Glomerular endothelial cell (primary cell): ENCODE measurements at regions not wholly inside any gene's neighbourhood (a gene's known extent, or its start where the extent isn't known, plus 50 kb on each side); places are given as distances from the start of the nearest gene placed in this dataset.

Experiments used
- DNase-seq: peaks from one replicate; pipeline ENCODE4 v3.0.0-alpha.2; 2011; ENCODE audit warnings: low read depth, low spot score; ENCODE audit errors: extremely low read depth

GRCh38 chr19:31693933-31694269 lies 344.7 kb upstream of the TSHZ3 start:
- no peak for DNase-seq

- DNase-seq: no peak
These were observed 345.5 kb upstream of the TSHZ3 start for GRCh38 chr19:31694761-31695160.

- no peak for DNase-seq
These were observed 350.2 kb upstream of the TSHZ3 start for GRCh38 chr19:31699421-31699820.

- no peak for DNase-seq
These were observed 351.9 kb upstream of the TSHZ3 start for GRCh38 chr19:31701146-31701545.

GRCh38 chr19:31705656-31706055 lies 356.4 kb upstream of the TSHZ3 start:
- DNase-seq: no peak

GRCh38 chr19:31706131-31706530 lies 356.9 kb upstream of the TSHZ3 start:
- DNase-seq: no peak

GRCh38 chr19:31706691-31707620 lies 357.7 kb upstream of the TSHZ3 start:
- DNase-seq: no peak

- no peak for DNase-seq
These were observed 359.3 kb upstream of the TSHZ3 start for GRCh38 chr19:31708520-31708919.

GRCh38 chr19:31709476-31709875 lies 360.2 kb upstream of the TSHZ3 start:
- no peak for DNase-seq

GRCh38 chr19:31715249-31715945 lies 366.2 kb upstream of the TSHZ3 start:
- DNase-seq: no peak

- DNase-seq: no peak
These were observed 367.6 kb upstream of the TSHZ3 start for GRCh38 chr19:31716826-31717225.

- DNase-seq: no peak
These were observed 368.2 kb upstream of the TSHZ3 start for GRCh38 chr19:31717269-31717923.

- DNase-seq: no peak
These were observed 368.8 kb upstream of the TSHZ3 start for GRCh38 chr19:31718032-31718431.

GRCh38 chr19:31718898-31719297 lies 369.7 kb upstream of the TSHZ3 start:
- no peak for DNase-seq

- no peak for DNase-seq
These were observed 373.9 kb upstream of the TSHZ3 start for GRCh38 chr19:31723101-31723500.

- no peak for DNase-seq
These were observed 375.8 kb upstream of the TSHZ3 start for GRCh38 chr19:31725051-31725450.

GRCh38 chr19:31727536-31727935 lies 378.3 kb upstream of the TSHZ3 start:
- no peak for DNase-seq

GRCh38 chr19:31730270-31730669 lies 381.0 kb upstream of the TSHZ3 start:
- DNase-seq: no peak

GRCh38 chr19:31733591-31733990 lies 384.4 kb upstream of the TSHZ3 start:
- no peak for DNase-seq

GRCh38 chr19:31742249-31742648 lies 393.0 kb upstream of the TSHZ3 start:
- DNase-seq: no peak

GRCh38 chr19:31745731-31746130 lies 396.5 kb upstream of the TSHZ3 start:
- no peak for DNase-seq

- no peak for DNase-seq
These were observed 400.0 kb upstream of the TSHZ3 start for GRCh38 chr19:31749231-31749630.
